Endodermal cell (in vitro differentiated cells): ENCODE measurements at regions not wholly inside any gene's neighbourhood (a gene's known extent, or its start where the extent isn't known, plus 50 kb on each side); places are given as distances from the start of the nearest gene placed in this dataset.

ENCODE experiments used
- DNase-seq: peaks from one replicate; pipeline ENCODE4 v3.0.0-alpha.2; 2017
- H3K27ac ChIP-seq: 2 replicates; pipeline ENCODE4 v1.5.1; 2013; ENCODE audit warnings: mild to moderate bottlenecking, low read depth, low read length, moderate library complexity
- H3K27me3 ChIP-seq: 2 replicates; pipeline ENCODE4 v1.6.1; 2013; ENCODE audit warnings: mild to moderate bottlenecking, low read length, moderate library complexity; ENCODE audit not compliant: insufficient read depth, control insufficient read depth, poor library complexity, severe bottlenecking
- H3K36me3 ChIP-seq: 2 replicates; pipeline ENCODE4 v1.7.0; 2013; ENCODE audit warnings: mild to moderate bottlenecking, low read length, moderate library complexity; ENCODE audit not compliant: control insufficient read depth, insufficient read depth
- H3K4me1 ChIP-seq: one replicate; pipeline ENCODE4 v1.7.0; 2013; ENCODE audit warnings: low read length; ENCODE audit not compliant: control insufficient read depth, insufficient read depth
- H3K4me3 ChIP-seq: 2 replicates; pipeline ENCODE4 v1.5.1; 2013; ENCODE audit warnings: mild to moderate bottlenecking, low read length, moderate library complexity
- H3K9ac ChIP-seq: 2 replicates; pipeline ENCODE4 v1.6.1; 2013; ENCODE audit warnings: mild to moderate bottlenecking, low read length, moderate library complexity; ENCODE audit not compliant: poor library complexity, severe bottlenecking; ENCODE audit errors: extremely low read depth
- H3K9me3 ChIP-seq: 2 replicates; pipeline ENCODE4 v1.6.1; 2013; ENCODE audit warnings: mild to moderate bottlenecking, low read length, moderate library complexity; ENCODE audit not compliant: control insufficient read depth
- H3K27ac Mint-ChIP-seq: 2 replicates; pipeline ENCODE4 v1.8.0; 2020; ENCODE audit warnings: mixed read lengths
- H3K27me3 Mint-ChIP-seq: 2 replicates; pipeline ENCODE4 v1.8.0; 2021; ENCODE audit warnings: mild to moderate bottlenecking, mixed read lengths; ENCODE audit not compliant: insufficient read depth
- H3K36me3 Mint-ChIP-seq: 2 replicates; pipeline ENCODE4 v1.8.0; 2020; ENCODE audit warnings: low read depth, mixed read lengths
- H3K4me1 Mint-ChIP-seq: 2 replicates; pipeline ENCODE4 v1.8.0; 2020; ENCODE audit warnings: mixed read lengths
- H3K4me3 Mint-ChIP-seq: 2 replicates; pipeline ENCODE4 v1.8.0; 2020; ENCODE audit warnings: mild to moderate bottlenecking, moderate library complexity, mixed read lengths
- H3K9me3 Mint-ChIP-seq: 2 replicates; pipeline ENCODE4 v1.8.0; 2020; ENCODE audit warnings: mild to moderate bottlenecking, mixed read lengths
- CTCF ChIP-seq: fragments of 200-600 bp; sonication (generic); conservative IDR thresholded peaks from 2 replicates; pipeline ENCODE4 v1.5.0; 2021; ENCODE audit warnings: antibody characterized with exemption, mild to moderate bottlenecking
- WGBS, 2 experiments: methylation state at CpG; one replicate each; pipeline versions ENCODE4 v1.1.5 to v1.1.7; 2013; ENCODE audit warnings: missing lambda C conversion rate in 2 of 2, mixed read lengths in 1 of 2; ENCODE audit not compliant: insufficient coverage in 1 of 2, insufficient read length in 1 of 2; 5-methylcytosine and 5-hydroxymethylcytosine counted together

GRCh38 chr16:54605536-54606066, 319.0 kb upstream of the IRX3 start:
- TF ChIP-seq CTCF = no peak
- no peaks in the 10 kb centered on the region for H3K36me3 ChIP-seq
- no peaks in the 10 kb centered on the region for H3K4me1 Mint-ChIP-seq
- WGBS, 2 experiments = no CpG with 5 or more reads among the region's 1 CpG
- no peak overlapping the region for H3K9ac ChIP-seq
- no peaks in the 10 kb centered on the region for H3K36me3 Mint-ChIP-seq
- H3K27ac ChIP-seq = no peak overlapping the region
- H3K9me3 Mint-ChIP-seq = peaks cover 9% of the 10 kb centered on the region
- no peak for DNase-seq
- no peaks in the 10 kb centered on the region for H3K27me3 ChIP-seq
- H3K4me1 ChIP-seq = no peaks in the 10 kb centered on the region
- peaks cover 9% of the 10 kb centered on the region for H3K9me3 ChIP-seq
- H3K27ac Mint-ChIP-seq = no peak overlapping the region
- H3K27me3 Mint-ChIP-seq = peaks cover 22% of the 10 kb centered on the region
- H3K4me3 Mint-ChIP-seq = no peak overlapping the region
- no peak overlapping the region for H3K4me3 ChIP-seq

- Histone ChIP-seq H3K4me1 (no peaks in the 10 kb centered on the region), H3K9ac (no peak overlapping the region), H3K27me3 (no peaks in the 10 kb centered on the region), H3K27ac (no peak overlapping the region), H3K36me3 (no peaks in the 10 kb centered on the region), H3K9me3 (peaks cover 17% of the 10 kb centered on the region), H3K4me3 (no peak overlapping the region)
- no peak for TF ChIP-seq CTCF
- no peak overlapping the region for H3K4me3 Mint-ChIP-seq
- no peak overlapping the region for H3K27ac Mint-ChIP-seq
- H3K4me1 Mint-ChIP-seq = no peaks in the 10 kb centered on the region
- H3K27me3 Mint-ChIP-seq = peaks cover 41% of the 10 kb centered on the region
- no peaks in the 10 kb centered on the region for H3K36me3 Mint-ChIP-seq
- DNase-seq = no peak
- H3K9me3 Mint-ChIP-seq = peaks cover 7% of the 10 kb centered on the region
- WGBS, 2 experiments = 87 to 100% methylated on average over 2 to 5 of the region's 6 CpGs
These were observed 316.1 kb upstream of the IRX3 start for GRCh38 chr16:54602666-54603065.

GRCh38 chr16:54597222-54597621, 310.6 kb upstream of the IRX3 start:
- H3K9me3 ChIP-seq = peaks cover 7% of the 10 kb centered on the region
- DNase-seq = no peak
- H3K9me3 Mint-ChIP-seq = peaks cover 4% of the 10 kb centered on the region
- peaks cover 34% of the 10 kb centered on the region for H3K27me3 ChIP-seq
- no peak overlapping the region for H3K4me3 Mint-ChIP-seq
- no peak overlapping the region for H3K27ac Mint-ChIP-seq
- peaks cover 17% of the 10 kb centered on the region for H3K4me1 Mint-ChIP-seq
- no peak overlapping the region for H3K9ac ChIP-seq
- peaks cover 73% of the 10 kb centered on the region for H3K27me3 Mint-ChIP-seq
- H3K36me3 ChIP-seq = no peaks in the 10 kb centered on the region
- H3K4me3 ChIP-seq = no peak overlapping the region
- H3K27ac ChIP-seq = no peak overlapping the region
- no peaks in the 10 kb centered on the region for H3K36me3 Mint-ChIP-seq
- TF ChIP-seq CTCF = no peak
- peaks cover 4% of the 10 kb centered on the region for H3K4me1 ChIP-seq
